ENCODE measurements at regions not wholly inside any gene's neighbourhood (a gene's known extent, or its start where the extent isn't known, plus 50 kb on each side); places are given as distances from the start of the nearest gene placed in this dataset.
A peak's percentile ranks its signal among the peaks of the same experiment; 100 is the strongest.

- TF ChIP-seq CTCF (IDR thresholded peaks at IDR 0.05; ENCODE audit: poor library complexity) (no peak), EZH2 (IDR thresholded peaks at IDR 0.05; ENCODE audit: borderline replicate concordance) (no peak), EZH2phosphoT487 (IDR thresholded peaks at IDR 0.05; ENCODE audit: low read depth, severe bottlenecking, unreplicated experiment) (no peak)
- Histone ChIP-seq H3K4me3 (no peak overlapping the region), H3K27ac (no peak overlapping the region), H3K4me1 (ENCODE audit: insufficient read depth) (peaks cover 8% of the 10 kb centered on the region), H3K9me3 (ENCODE audit: low read depth) (no peaks in the 10 kb centered on the region), H4K20me1 (ENCODE audit: insufficient read depth, poor library complexity, severe bottlenecking) (no peaks in the 10 kb centered on the region), H3K4me2 (no peak overlapping the region), H3K36me3 (replicated peaks; ENCODE audit: insufficient read depth, low read depth) (no peaks in the 10 kb centered on the region), H3K9me2 (replicated peaks; ENCODE audit: insufficient read depth) (no peaks in the 10 kb centered on the region), H3K27me3 (no peaks in the 10 kb centered on the region), H2AFZ (no peak overlapping the region), H3K79me2 (no peaks in the 10 kb centered on the region)
- 71% methylated on average over 5 of the region's 5 CpGs for WGBS (ENCODE audit: low lambda C conversion rate, missing lambda C conversion rate)
- no peak for DNase-seq (ENCODE audit: low spot score)
Measured at GRCh38 chr10:91032611-91033206, 111.8 kb upstream of the ANKRD1 start.

GRCh38 chr10:91033324-91033950 lies 112.5 kb upstream of the ANKRD1 start:
- no peaks in the 10 kb centered on the region for H3K9me2 ChIP-seq (replicated peaks; ENCODE audit: insufficient read depth)
- no peak overlapping the region for H3K4me2 ChIP-seq
- TF ChIP-seq CTCF (IDR thresholded peaks at IDR 0.05; ENCODE audit: poor library complexity): no peak
- no peak for TF ChIP-seq EZH2phosphoT487 (IDR thresholded peaks at IDR 0.05; ENCODE audit: low read depth, severe bottlenecking, unreplicated experiment)
- TF ChIP-seq EZH2 (IDR thresholded peaks at IDR 0.05; ENCODE audit: borderline replicate concordance): no peak
- no peaks in the 10 kb centered on the region for H3K9me3 ChIP-seq (ENCODE audit: low read depth)
- peaks cover 8% of the 10 kb centered on the region for H3K4me1 ChIP-seq (ENCODE audit: insufficient read depth)
- no peaks in the 10 kb centered on the region for H3K79me2 ChIP-seq
- no peaks in the 10 kb centered on the region for H3K36me3 ChIP-seq (replicated peaks; ENCODE audit: insufficient read depth, low read depth)
- 52% methylated on average over 6 of the region's 6 CpGs for WGBS (ENCODE audit: low lambda C conversion rate, missing lambda C conversion rate)
- H3K4me3 ChIP-seq: no peak overlapping the region
- no peaks in the 10 kb centered on the region for H4K20me1 ChIP-seq (ENCODE audit: insufficient read depth, poor library complexity, severe bottlenecking)
- H3K27me3 ChIP-seq: no peaks in the 10 kb centered on the region
- H2AFZ ChIP-seq: no peak overlapping the region
- DNase-seq (ENCODE audit: low spot score): no peak
- H3K27ac ChIP-seq: no peak overlapping the region

- Histone ChIP-seq H3K36me3 (replicated peaks; ENCODE audit: insufficient read depth, low read depth) (no peaks in the 10 kb centered on the region), H4K20me1 (ENCODE audit: insufficient read depth, poor library complexity, severe bottlenecking) (no peaks in the 10 kb centered on the region), H3K4me1 (ENCODE audit: insufficient read depth) (peaks cover 8% of the 10 kb centered on the region)
Measured at GRCh38 chr10:91034042-91034441, 113.2 kb upstream of the ANKRD1 start.

More at GRCh38 chr10:91034042-91034441, 113.2 kb upstream of the ANKRD1 start:
- DNase-seq (ENCODE audit: low spot score): no peak
- Histone ChIP-seq H3K9me3 (ENCODE audit: low read depth) (no peaks in the 10 kb centered on the region), H2AFZ (peak overlapping the region; percentile 20), H3K4me3 (no peak overlapping the region), H3K4me2 (no peak overlapping the region), H3K27me3 (no peaks in the 10 kb centered on the region), H3K27ac (peak overlapping the region; percentile 6), H3K9me2 (replicated peaks; ENCODE audit: insufficient read depth) (no peaks in the 10 kb centered on the region), H3K79me2 (no peaks in the 10 kb centered on the region)
- 81% methylated on average over 3 of the region's 3 CpGs for WGBS (ENCODE audit: low lambda C conversion rate, missing lambda C conversion rate)
- no peak for TF ChIP-seq CTCF (IDR thresholded peaks at IDR 0.05; ENCODE audit: poor library complexity)
- TF ChIP-seq EZH2 (IDR thresholded peaks at IDR 0.05; ENCODE audit: borderline replicate concordance): no peak
- no peak for TF ChIP-seq EZH2phosphoT487 (IDR thresholded peaks at IDR 0.05; ENCODE audit: low read depth, severe bottlenecking, unreplicated experiment)

Measured in hepatocyte (in vitro differentiated cells).